ENCODE measurements at regions not wholly inside any gene's neighbourhood (a gene's known extent, or its start where the extent isn't known, plus 50 kb on each side); places are given as distances from the start of the nearest gene placed in this dataset.

GRCh38 chr16:13702614-13703013 lies 217.3 kb upstream of the ERCC4 start:
- no peak overlapping the region for H3K27ac ChIP-seq
- H3K4me3 ChIP-seq: no peak overlapping the region
- intact Hi-C loops (cut with DNase I): no loop called here
- DNase-seq (peak; percentile 4 to 11), ATAC-seq (peak in 1 of 8 donors; percentile 64)
- peaks cover 0 to 47% (median 14%) of the 10 kb centered on the region in 11 donors for H3K9me3 ChIP-seq
- no peak for TF ChIP-seq CTCF (IDR thresholded peaks at IDR 0.05)
- no peaks in the 10 kb centered on the region for H3K36me3 ChIP-seq
- peaks cover 0 to 7% (median 0%) of the 10 kb centered on the region in 9 donors for H3K4me1 ChIP-seq
- no peaks in the 10 kb centered on the region for H3K27me3 ChIP-seq
- WGBS, 2 donors: 58 to 70% methylated on average over 4 of the region's 4 CpGs

- WGBS, 2 donors: 31 to 35% methylated on average over 3 of the region's 3 CpGs
Observed at GRCh38 chr16:13708347-13709120, 211.4 kb upstream of the ERCC4 start.

GRCh38 chr16:13718748-13719147 lies 201.2 kb upstream of the ERCC4 start:
- TF ChIP-seq CTCF (IDR thresholded peaks at IDR 0.05): no peak
- ATAC-seq: no peak
- Histone ChIP-seq H3K9me3 (no peaks in the 10 kb centered on the region), H3K4me1 (no peaks in the 10 kb centered on the region), H3K27ac (no peak overlapping the region), H3K27me3 (no peaks in the 10 kb centered on the region), H3K4me3 (no peak overlapping the region), H3K36me3 (no peaks in the 10 kb centered on the region)
- intact Hi-C loops (cut with DNase I): no loop called here
- no peak for DNase-seq
- WGBS, 2 donors: 55 to 62% methylated on average over 7 of the region's 7 CpGs

More at GRCh38 chr16:13708347-13709120, 211.4 kb upstream of the ERCC4 start:
- TF ChIP-seq CTCF (IDR thresholded peaks at IDR 0.05): no peak
- no peak overlapping the region for H3K4me3 ChIP-seq
- no peaks in the 10 kb centered on the region for H3K4me1 ChIP-seq
- ATAC-seq (no peak), DNase-seq (no peak)
- peaks cover 0 to 31% (median 12%) of the 10 kb centered on the region in 11 donors for H3K9me3 ChIP-seq
- peaks cover 0 to 4% (median 0%) of the 10 kb centered on the region in 7 donors for H3K27me3 ChIP-seq
- no peaks in the 10 kb centered on the region for H3K36me3 ChIP-seq
- intact Hi-C loops (cut with DNase I): no loop called here
- H3K27ac ChIP-seq: no peak overlapping the region

DNA sequence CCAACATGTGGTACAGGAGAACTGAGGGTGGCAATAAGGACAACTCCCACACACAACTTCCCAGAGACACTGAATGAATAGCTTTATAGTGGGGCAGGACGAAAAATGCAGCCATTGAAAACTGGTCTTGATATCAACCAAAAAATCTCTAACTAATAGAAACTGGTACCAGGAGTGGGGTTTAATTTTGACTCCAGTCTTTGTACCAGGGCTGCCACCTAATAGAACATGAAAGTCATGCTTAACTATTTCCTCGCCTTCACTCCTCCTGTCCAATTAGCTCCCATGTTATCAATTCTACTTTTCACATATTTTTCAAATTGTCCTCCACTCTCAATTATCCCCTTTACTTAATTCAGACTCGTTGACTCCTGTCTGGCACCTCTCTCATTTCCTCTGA lies 192.0 kb upstream of the ERCC4 start:
- Histone ChIP-seq H3K9me3 (peaks cover 0 to 17% (median 10%) of the 10 kb centered on the region in 11 donors), H3K4me3 (no peak overlapping the region), H3K4me1 (no peaks in the 10 kb centered on the region), H3K27ac (no peak overlapping the region), H3K36me3 (no peaks in the 10 kb centered on the region), H3K27me3 (peaks cover 0 to 7% (median 0%) of the 10 kb centered on the region in 7 donors)
- no peak for TF ChIP-seq CTCF (IDR thresholded peaks at IDR 0.05)
- ATAC-seq: no peak
- intact Hi-C loops (cut with DNase I): no loop called here
- WGBS, 2 donors: 37 to 45% methylated on average over 3 of the region's 3 CpGs
- no peak for DNase-seq

Measured in heart right ventricle (tissue), 16 donors.